Neural progenitor cell (in vitro differentiated cells): ENCODE measurements at regions not wholly inside any gene's neighbourhood (a gene's known extent, or its start where the extent isn't known, plus 50 kb on each side); places are given as distances from the start of the nearest gene placed in this dataset.

Experiments used
- DNase-seq: peaks from one replicate; pipeline ENCODE4 v3.0.0-alpha.2; 2016; ENCODE audit warnings: low spot score
- H2AFZ ChIP-seq: fragments of 200-600 bp; sonication (generic); replicated peaks from 2 replicates; pipeline ENCODE4 v1.6.1; 2016; ENCODE audit warnings: antibody characterized with exemption
- H3F3A ChIP-seq: fragments of 200-600 bp; sonication (generic); 2 replicates; pipeline ENCODE4 v1.6.1; 2016; ENCODE audit warnings: antibody characterized with exemption, low read depth
- H3K27ac ChIP-seq: fragments of 200-600 bp; sonication (generic); 2 replicates; pipeline ENCODE4 v1.5.1; 2016; ENCODE audit warnings: mild to moderate bottlenecking
- H3K27me3 ChIP-seq: fragments of 200-600 bp; sonication (generic); 2 replicates; pipeline ENCODE4 v1.6.1; 2016; ENCODE audit warnings: mild to moderate bottlenecking, moderate library complexity
- H3K36me3 ChIP-seq: fragments of 200-600 bp; sonication (generic); 2 replicates; pipeline ENCODE4 v1.5.1; 2016
- H3K4me1 ChIP-seq: fragments of 200-600 bp; sonication (generic); 2 replicates; pipeline ENCODE4 v1.6.1; 2016; ENCODE audit warnings: mixed run types
- H3K4me2 ChIP-seq: fragments of 200-600 bp; sonication (generic); 2 replicates; pipeline ENCODE4 v1.6.1; 2016
- H3K4me3 ChIP-seq: fragments of 200-600 bp; sonication (generic); 2 replicates; pipeline ENCODE4 v1.5.1; 2016
- H3K79me2 ChIP-seq: fragments of 200-600 bp; sonication (generic); 2 replicates; pipeline ENCODE4 v1.6.1; 2016; ENCODE audit warnings: low read depth
- H3K9ac ChIP-seq: fragments of 200-600 bp; sonication (generic); 2 replicates; pipeline ENCODE4 v1.6.1; 2016
- H3K9me3 ChIP-seq: fragments of 200-600 bp; sonication (generic); 2 replicates; pipeline ENCODE4 v1.5.1; 2016; ENCODE audit warnings: low read depth
- H4K20me1 ChIP-seq: fragments of 200-600 bp; sonication (generic); 2 replicates; pipeline ENCODE4 v1.6.1; 2016; ENCODE audit warnings: low read depth
- H3K27ac Mint-ChIP-seq: 3 replicates; pipeline ENCODE4 v1.8.0; 2021; ENCODE audit warnings: mixed read lengths
- H3K27me3 Mint-ChIP-seq: 2 replicates; pipeline ENCODE4 v1.8.0; 2022; ENCODE audit warnings: low read depth, mild to moderate bottlenecking, inconsistent platforms, moderate library complexity, mixed read lengths; ENCODE audit not compliant: insufficient read depth
- H3K36me3 Mint-ChIP-seq: 3 replicates; pipeline ENCODE4 v1.8.0; 2021; ENCODE audit warnings: mixed read lengths
- H3K4me1 Mint-ChIP-seq: 3 replicates; pipeline ENCODE4 v1.8.0; 2021; ENCODE audit warnings: mixed read lengths
- H3K4me3 Mint-ChIP-seq: 3 replicates; pipeline ENCODE4 v1.8.0; 2021; ENCODE audit warnings: mild to moderate bottlenecking, moderate library complexity, mixed read lengths
- H3K9me3 Mint-ChIP-seq: 3 replicates; pipeline ENCODE4 v1.8.0; 2020; ENCODE audit warnings: mixed read lengths
- CTCF ChIP-seq: fragments of 200-600 bp; sonication (generic); IDR thresholded peaks from 2 replicates; pipeline ENCODE4 v1.5.1; 2017; ENCODE audit warnings: antibody characterized with exemption, mild to moderate bottlenecking
- EZH2 ChIP-seq: fragments of 200-600 bp; sonication (generic); IDR thresholded peaks from 2 replicates; pipeline ENCODE4 v1.6.1; 2017; ENCODE audit warnings: antibody characterized with exemption, mild to moderate bottlenecking, moderate library complexity
- EZH2phosphoT487 ChIP-seq: fragments of 200-600 bp; sonication (generic); IDR thresholded peaks from 2 replicates; pipeline ENCODE4 v1.6.1; 2017; ENCODE audit warnings: antibody characterized with exemption

- Mint-ChIP-seq H3K27ac (no peak overlapping the region), H3K4me1 (peaks cover 53% of the 10 kb centered on the region), H3K4me3 (no peak overlapping the region), H3K9me3 (peaks cover 3% of the 10 kb centered on the region), H3K27me3 (peaks cover 10% of the 10 kb centered on the region), H3K36me3 (no peaks in the 10 kb centered on the region)
- Histone ChIP-seq H3K27ac (no peak overlapping the region), H3K4me3 (no peak overlapping the region), H3K4me2 (no peak overlapping the region), H3K9me3 (no peaks in the 10 kb centered on the region), H3K79me2 (no peaks in the 10 kb centered on the region), H3K9ac (no peak overlapping the region), H3F3A (no peaks in the 10 kb centered on the region), H3K36me3 (no peaks in the 10 kb centered on the region), H3K4me1 (peaks cover 36% of the 10 kb centered on the region), H2AFZ (no peak overlapping the region), H3K27me3 (no peaks in the 10 kb centered on the region), H4K20me1 (no peaks in the 10 kb centered on the region)
- no peak for DNase-seq
- TF ChIP-seq EZH2phosphoT487: no peak
- TF ChIP-seq EZH2: no peak
- no peak for TF ChIP-seq CTCF
These were observed 136.9 kb upstream of the PARP11 start for GRCh38 chr12:4009979-4010704.

- no peak overlapping the region for H3K9ac ChIP-seq
- peaks cover 2% of the 10 kb centered on the region for H3K27me3 Mint-ChIP-seq
- DNase-seq: no peak
- no peak for TF ChIP-seq EZH2phosphoT487
- TF ChIP-seq EZH2: no peak
- no peak for TF ChIP-seq CTCF
- H3K4me1 ChIP-seq: peaks cover 8% of the 10 kb centered on the region
- no peaks in the 10 kb centered on the region for H3K27me3 ChIP-seq
- H3K27ac Mint-ChIP-seq: no peak overlapping the region
- no peak overlapping the region for H3K4me3 Mint-ChIP-seq
- peaks cover 13% of the 10 kb centered on the region for H3K9me3 Mint-ChIP-seq
- H3F3A ChIP-seq: no peaks in the 10 kb centered on the region
- no peaks in the 10 kb centered on the region for H4K20me1 ChIP-seq
- H3K36me3 Mint-ChIP-seq: no peaks in the 10 kb centered on the region
- H3K36me3 ChIP-seq: no peaks in the 10 kb centered on the region
- no peak overlapping the region for H3K4me2 ChIP-seq
- peaks cover 27% of the 10 kb centered on the region for H3K4me1 Mint-ChIP-seq
- no peaks in the 10 kb centered on the region for H3K79me2 ChIP-seq
- no peak overlapping the region for H2AFZ ChIP-seq
- H3K27ac ChIP-seq: no peak overlapping the region
- no peak overlapping the region for H3K4me3 ChIP-seq
- H3K9me3 ChIP-seq: no peaks in the 10 kb centered on the region
These were observed 133.5 kb upstream of the PARP11 start for GRCh38 chr12:4006743-4007142.

GRCh38 chr12:4005851-4006430 lies 132.7 kb upstream of the PARP11 start:
- Mint-ChIP-seq H3K9me3 (peaks cover 20% of the 10 kb centered on the region), H3K36me3 (no peaks in the 10 kb centered on the region), H3K27me3 (peaks cover 5% of the 10 kb centered on the region), H3K4me3 (no peak overlapping the region), H3K4me1 (peaks cover 22% of the 10 kb centered on the region), H3K27ac (no peak overlapping the region)
- Histone ChIP-seq H3K79me2 (no peaks in the 10 kb centered on the region), H3K36me3 (no peaks in the 10 kb centered on the region), H3K27me3 (no peaks in the 10 kb centered on the region), H3K9me3 (no peaks in the 10 kb centered on the region), H3K9ac (no peak overlapping the region), H3K4me1 (peaks cover 8% of the 10 kb centered on the region), H3F3A (no peaks in the 10 kb centered on the region), H2AFZ (no peak overlapping the region), H3K4me3 (no peak overlapping the region), H4K20me1 (no peaks in the 10 kb centered on the region), H3K4me2 (no peak overlapping the region), H3K27ac (no peak overlapping the region)
- TF ChIP-seq CTCF (no peak), EZH2phosphoT487 (no peak)
- no peak for DNase-seq
